Keratinocyte (primary cell): ENCODE measurements at regions not wholly inside any gene's neighbourhood (a gene's known extent, or its start where the extent isn't known, plus 50 kb on each side); places are given as distances from the start of the nearest gene placed in this dataset.

Experiments
- CTCF ChIP-seq, 3 experiments: IDR thresholded peaks in 1 of 3; conservative IDR thresholded peaks in 1 of 3; optimal IDR thresholded peaks in 1 of 3; 2 replicates in 2 of 3; 3 replicates in 1 of 3; pipeline versions ENCODE3 to v1.5.1; 2011; ENCODE audit warnings: low read length in 3 of 3, mild to moderate bottlenecking in 3 of 3, moderate library complexity in 2 of 3, control low read depth in 1 of 3, inconsistent platforms in 1 of 3; ENCODE audit not compliant: insufficient read depth in 2 of 3; ENCODE audit errors: extremely low read depth in 1 of 3
- EZH2 ChIP-seq: IDR thresholded peaks from one replicate; pipeline ENCODE4 v1.6.1; 2012; ENCODE audit warnings: inconsistent platforms, mild to moderate bottlenecking, low read length, moderate library complexity

- no peak for TF ChIP-seq CTCF (optimal IDR thresholded peaks at IDR 0.05 in 1 of 3, IDR thresholded peaks at IDR 0.05 in 1 of 3, conservative IDR thresholded peaks at IDR 0.05 in 1 of 3; ENCODE audit: extremely low read depth in 1 of 3, insufficient read depth in 2 of 3, low read length in 3 of 3)
- no peak for TF ChIP-seq EZH2
These were observed 1370.8 kb downstream of the GRIK2 start for GRCh38 chr6:102764317-102764716.
